Keratinocyte (primary cell): ENCODE measurements at regions not wholly inside any gene's neighbourhood (a gene's known extent, or its start where the extent isn't known, plus 50 kb on each side); places are given as distances from the start of the nearest gene placed in this dataset.

Source experiments
- DNase-seq: peaks from one replicate; pipeline ENCODE4 v3.0.0-alpha.2; 2011; ENCODE audit warnings: low read depth, missing footprints, low spot score
- FAIRE-seq: peaks from 2 replicates; lab custom pipeline; 2011; peaks lifted over from hg19 to GRCh38; lab: Jason Lieb, UNC
- H2AFZ ChIP-seq: 2 replicates; pipeline ENCODE4 v1.6.0; 2012; ENCODE audit warnings: low read length, control low read depth, inconsistent platforms; ENCODE audit not compliant: control insufficient read depth
- H3K27ac ChIP-seq: 2 replicates; pipeline ENCODE4 v1.5.1; 2011; ENCODE audit warnings: low read length; ENCODE audit not compliant: control insufficient read depth, insufficient read depth
- H3K27me3 ChIP-seq: 3 replicates; pipeline ENCODE4 v1.6.0; 2011; ENCODE audit warnings: low read length; ENCODE audit not compliant: control insufficient read depth, insufficient read depth; ENCODE audit errors: extremely low read depth
- H3K36me3 ChIP-seq, 2 experiments: 2 replicates in 1 of 2; 3 replicates in 1 of 2; pipeline ENCODE4 v1.5.1; 2011; ENCODE audit warnings: low read length in 2 of 2, mild to moderate bottlenecking in 1 of 2; ENCODE audit not compliant: control insufficient read depth in 2 of 2, insufficient read depth in 2 of 2; ENCODE audit errors: extremely low read depth in 1 of 2
- H3K4me1 ChIP-seq: 3 replicates; pipeline ENCODE4 v1.5.1; 2011; ENCODE audit warnings: low read length; ENCODE audit not compliant: control insufficient read depth, insufficient read depth; ENCODE audit errors: extremely low read depth
- H3K4me2 ChIP-seq: 3 replicates; pipeline ENCODE4 v1.6.0; 2011; ENCODE audit warnings: low read depth, low read length; ENCODE audit not compliant: control insufficient read depth, insufficient read depth; ENCODE audit errors: extremely low read depth
- H3K4me3 ChIP-seq, 3 experiments: fragments of 200-600 bp in 1 of 3; sonication (generic) in 1 of 3; 2 replicates in 2 of 3; 3 replicates in 1 of 3; pipeline ENCODE4 v1.5.1; 2011 to 2016; ENCODE audit warnings: low read length in 3 of 3, mild to moderate bottlenecking in 3 of 3, control low read depth in 2 of 3, inconsistent platforms in 1 of 3, low read depth in 1 of 3, mixed read lengths in 1 of 3, mixed run types in 1 of 3, moderate library complexity in 1 of 3; ENCODE audit not compliant: control insufficient read depth in 2 of 3, insufficient read depth in 2 of 3; ENCODE audit errors: extremely low read depth in 1 of 3
- H3K79me2 ChIP-seq: 2 replicates; pipeline ENCODE4 v1.6.0; 2012; ENCODE audit warnings: low read length; ENCODE audit not compliant: control insufficient read depth, insufficient read depth
- H3K9ac ChIP-seq: 3 replicates; pipeline ENCODE4 v1.6.0; 2011; ENCODE audit warnings: low read length; ENCODE audit not compliant: control insufficient read depth, insufficient read depth; ENCODE audit errors: extremely low read depth
- H3K9me1 ChIP-seq: 3 replicates; pipeline ENCODE4 v1.6.0; 2011; ENCODE audit warnings: low read length; ENCODE audit not compliant: control insufficient read depth, insufficient read depth; ENCODE audit errors: extremely low read depth
- H3K9me3 ChIP-seq: 2 replicates; pipeline ENCODE4 v1.5.1; 2012; ENCODE audit warnings: low read depth, low read length; ENCODE audit not compliant: control insufficient read depth
- H4K20me1 ChIP-seq: 3 replicates; pipeline ENCODE4 v1.6.0; 2011; ENCODE audit warnings: low read length; ENCODE audit not compliant: control insufficient read depth, insufficient read depth; ENCODE audit errors: extremely low read depth
- CTCF ChIP-seq, 3 experiments: IDR thresholded peaks in 1 of 3; conservative IDR thresholded peaks in 1 of 3; optimal IDR thresholded peaks in 1 of 3; 2 replicates in 2 of 3; 3 replicates in 1 of 3; pipeline versions ENCODE3 to v1.5.1; 2011; ENCODE audit warnings: low read length in 3 of 3, mild to moderate bottlenecking in 3 of 3, moderate library complexity in 2 of 3, control low read depth in 1 of 3, inconsistent platforms in 1 of 3; ENCODE audit not compliant: insufficient read depth in 2 of 3; ENCODE audit errors: extremely low read depth in 1 of 3
- EZH2 ChIP-seq: IDR thresholded peaks from one replicate; pipeline ENCODE4 v1.6.1; 2012; ENCODE audit warnings: inconsistent platforms, mild to moderate bottlenecking, low read length, moderate library complexity
- dilution Hi-C: fragments of 300-500 bp; cut with MboI; formaldehyde crosslinking; loops from one replicate; pipeline ENCODE4 v1.7.0; 2020; ENCODE audit warnings: low sequenced_read_pairs; ENCODE audit not compliant: extremely low pct_ligation_motif_present

- Histone ChIP-seq H3K9me3 (no peaks in the 10 kb centered on the region), H2AFZ (no peak overlapping the region), H4K20me1 (no peaks in the 10 kb centered on the region), H3K79me2 (no peaks in the 10 kb centered on the region), H3K4me2 (no peak overlapping the region), H3K36me3 (no peaks in the 10 kb centered on the region), H3K27ac (no peak overlapping the region), H3K4me3 (no peak overlapping the region), H3K4me1 (no peaks in the 10 kb centered on the region), H3K27me3 (no peaks in the 10 kb centered on the region), H3K9ac (no peak overlapping the region), H3K9me1 (no peaks in the 10 kb centered on the region)
- FAIRE-seq = no peak
- DNase-seq = no peak
- no peak for TF ChIP-seq EZH2
- dilution Hi-C loops = no loop called here
These were observed 148.6 kb upstream of the ZFP64 start for GRCh38 chr20:52340036-52340634.

DNA sequence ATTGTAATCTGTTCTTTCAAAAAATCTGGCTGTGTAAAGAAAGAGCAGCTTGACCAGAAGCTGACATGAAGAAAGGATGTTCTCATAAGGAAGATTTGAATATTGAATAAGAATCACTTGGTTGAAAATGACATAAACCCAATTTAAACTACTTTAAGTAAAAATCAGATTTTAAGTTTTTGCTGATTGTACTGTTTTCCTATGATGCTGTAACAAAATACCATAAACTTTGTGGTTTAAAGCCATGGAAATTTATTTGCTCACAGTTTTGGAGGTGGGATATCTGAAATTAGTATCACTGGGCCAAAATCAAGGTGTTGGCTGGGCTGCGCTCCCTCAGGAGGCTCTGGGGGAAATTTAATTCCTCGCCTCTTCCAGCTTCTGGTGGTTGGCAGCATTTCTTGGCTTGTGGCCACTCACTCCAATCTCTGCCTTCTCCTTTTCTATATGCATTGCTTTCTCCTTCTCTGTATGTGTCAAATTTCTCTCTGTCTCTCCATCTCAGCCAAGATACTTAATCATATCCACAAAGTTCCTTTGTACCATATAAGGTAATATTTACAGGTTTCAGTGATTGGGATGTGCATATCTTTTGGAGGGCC is 141.2 kb upstream of the ZFP64 start:
- no peaks in the 10 kb centered on the region for H3K36me3 ChIP-seq
- no peaks in the 10 kb centered on the region for H3K27me3 ChIP-seq
- no peak overlapping the region for H3K4me2 ChIP-seq
- no peaks in the 10 kb centered on the region for H3K79me2 ChIP-seq
- H3K9me1 ChIP-seq = no peaks in the 10 kb centered on the region
- dilution Hi-C loops = no loop called here
- no peak overlapping the region for H2AFZ ChIP-seq
- no peaks in the 10 kb centered on the region for H4K20me1 ChIP-seq
- DNase-seq (no peak), FAIRE-seq (no peak)
- no peak overlapping the region for H3K27ac ChIP-seq
- H3K4me1 ChIP-seq = no peaks in the 10 kb centered on the region
- no peak for TF ChIP-seq CTCF (optimal IDR thresholded peaks at IDR 0.05 in 1 of 3, IDR thresholded peaks at IDR 0.05 in 1 of 3, conservative IDR thresholded peaks at IDR 0.05 in 1 of 3; ENCODE audit: extremely low read depth in 1 of 3, insufficient read depth in 2 of 3, low read length in 3 of 3)
- TF ChIP-seq EZH2 = no peak
- no peak overlapping the region for H3K4me3 ChIP-seq
- no peaks in the 10 kb centered on the region for H3K9me3 ChIP-seq
- no peak overlapping the region for H3K9ac ChIP-seq

DNA sequence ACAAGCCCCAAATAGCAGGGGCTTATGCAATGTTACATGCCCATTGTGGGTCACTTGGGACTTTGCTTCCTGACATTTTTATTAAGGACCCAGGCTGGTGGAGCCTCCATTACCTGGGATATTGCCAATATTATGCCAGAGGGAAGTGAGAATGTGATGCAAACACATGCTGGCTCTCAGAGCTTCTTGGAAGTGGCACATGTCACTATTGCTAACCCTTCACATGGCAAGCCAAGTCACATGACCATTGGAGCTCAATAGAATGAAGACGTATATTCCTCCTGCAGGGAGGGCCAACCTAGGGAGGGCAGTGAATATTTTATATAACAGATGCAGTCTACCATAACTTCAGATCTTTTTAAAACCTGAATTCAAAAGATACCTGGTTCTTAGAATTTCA is 140.7 kb upstream of the ZFP64 start:
- Histone ChIP-seq H3K9ac (no peak overlapping the region), H3K79me2 (no peaks in the 10 kb centered on the region), H3K9me3 (no peaks in the 10 kb centered on the region), H2AFZ (no peak overlapping the region), H3K27me3 (no peaks in the 10 kb centered on the region), H3K4me2 (no peak overlapping the region), H3K9me1 (no peaks in the 10 kb centered on the region), H3K4me3 (no peak overlapping the region), H4K20me1 (no peaks in the 10 kb centered on the region), H3K27ac (no peak overlapping the region), H3K36me3 (no peaks in the 10 kb centered on the region), H3K4me1 (no peaks in the 10 kb centered on the region)
- TF ChIP-seq EZH2 (no peak), CTCF (optimal IDR thresholded peaks at IDR 0.05 in 1 of 3, IDR thresholded peaks at IDR 0.05 in 1 of 3, conservative IDR thresholded peaks at IDR 0.05 in 1 of 3; ENCODE audit: extremely low read depth in 1 of 3, insufficient read depth in 2 of 3, low read length in 3 of 3) (no peak)
- FAIRE-seq (no peak), DNase-seq (no peak)
- dilution Hi-C loops = no loop called here
